NCI-H1417 treated with DMSO at 0.1 percent for 48 hours (cell line): ENCODE measurements at regions not wholly inside any gene's neighbourhood (a gene's known extent, or its start where the extent isn't known, plus 50 kb on each side); places are given as distances from the start of the nearest gene placed in this dataset.

Experiments
- DNase-seq: peaks from one replicate; lab custom pipeline; 2025; lab: John Stamatoyannopoulos, UW

DNA sequence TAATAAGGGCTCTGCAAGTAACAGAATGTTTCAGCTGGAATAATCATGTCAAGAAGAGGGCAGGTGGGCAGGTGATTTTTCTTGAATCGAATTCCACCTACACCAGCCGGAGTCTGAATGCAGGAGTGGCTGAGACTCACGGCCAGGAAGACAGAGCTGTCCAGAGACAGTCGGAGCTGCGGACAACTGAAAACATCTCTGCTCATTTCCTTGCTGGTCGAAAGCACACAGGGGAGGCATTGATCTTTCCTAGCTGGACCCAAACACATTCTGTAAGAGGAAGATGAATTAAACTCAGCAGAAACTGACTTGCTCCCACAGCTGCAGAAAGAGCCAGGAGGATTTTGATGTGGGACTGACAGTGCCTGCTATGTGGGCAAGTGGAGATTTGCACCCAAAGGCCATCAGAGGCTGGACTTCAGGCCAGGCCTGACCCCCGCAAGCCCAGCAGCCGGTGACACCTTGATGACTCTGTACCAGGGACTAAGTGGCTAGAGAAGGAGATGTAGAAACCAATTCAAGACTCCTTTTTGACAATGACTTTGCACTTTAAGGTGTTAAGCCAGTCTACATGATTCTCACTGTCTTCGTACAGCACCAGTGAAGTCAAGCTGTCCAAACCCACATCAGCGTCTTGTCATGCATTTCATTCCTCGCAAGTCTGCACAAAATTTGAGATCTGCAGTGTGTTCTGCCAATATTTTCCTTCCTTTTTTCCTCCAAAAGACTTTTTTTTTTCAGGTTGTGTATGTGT is 169.4 kb downstream of the TEX36 start:
- no peak for DNase-seq

GRCh38 chr10:125510998-125511397 is 172.0 kb downstream of the TEX36 start:
- no peak for DNase-seq

DNA sequence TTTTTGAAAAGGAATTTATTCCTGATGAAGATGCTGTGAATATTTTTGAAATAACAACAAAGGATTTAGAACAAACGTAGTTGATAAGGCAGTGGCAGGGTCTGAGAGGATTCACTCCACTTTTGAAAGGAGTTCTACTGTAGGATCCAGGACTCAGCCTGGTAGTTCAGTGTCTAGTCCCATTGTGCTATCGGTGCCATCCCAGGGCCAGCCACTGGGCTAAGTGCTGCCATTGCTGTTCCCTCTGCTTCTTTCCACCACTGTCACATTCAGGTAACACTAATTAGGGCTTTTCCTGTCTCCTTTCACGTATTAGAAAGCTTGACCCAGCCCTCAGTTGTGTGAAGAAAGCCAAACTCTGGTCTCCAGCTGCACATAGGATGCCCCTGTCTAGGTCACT is 177.3 kb downstream of the TEX36 start:
- no peak for DNase-seq

- DNase-seq: no peak
These were observed 180.7 kb downstream of the TEX36 start for GRCh38 chr10:125502276-125502675.

DNA sequence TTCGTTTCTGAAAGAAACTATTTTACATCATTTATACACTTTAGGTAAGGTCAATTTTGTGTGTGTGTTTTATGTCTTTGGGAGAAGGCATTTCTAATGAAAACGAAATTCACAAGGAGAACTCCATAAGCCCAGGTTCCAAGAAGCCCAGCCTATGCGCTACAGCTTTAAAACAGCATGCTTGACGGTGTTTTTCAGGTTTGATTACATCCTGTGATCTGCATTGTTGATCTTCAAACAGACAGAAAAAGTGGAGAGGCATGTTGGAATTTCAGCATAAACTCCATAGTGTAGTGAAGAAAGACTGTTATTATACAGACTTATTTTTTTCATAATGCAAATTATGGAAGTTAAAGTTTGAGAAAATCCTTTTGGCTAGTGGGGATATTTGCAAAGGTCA is 187.6 kb downstream of the TEX36 start:
- no peak for DNase-seq

DNA sequence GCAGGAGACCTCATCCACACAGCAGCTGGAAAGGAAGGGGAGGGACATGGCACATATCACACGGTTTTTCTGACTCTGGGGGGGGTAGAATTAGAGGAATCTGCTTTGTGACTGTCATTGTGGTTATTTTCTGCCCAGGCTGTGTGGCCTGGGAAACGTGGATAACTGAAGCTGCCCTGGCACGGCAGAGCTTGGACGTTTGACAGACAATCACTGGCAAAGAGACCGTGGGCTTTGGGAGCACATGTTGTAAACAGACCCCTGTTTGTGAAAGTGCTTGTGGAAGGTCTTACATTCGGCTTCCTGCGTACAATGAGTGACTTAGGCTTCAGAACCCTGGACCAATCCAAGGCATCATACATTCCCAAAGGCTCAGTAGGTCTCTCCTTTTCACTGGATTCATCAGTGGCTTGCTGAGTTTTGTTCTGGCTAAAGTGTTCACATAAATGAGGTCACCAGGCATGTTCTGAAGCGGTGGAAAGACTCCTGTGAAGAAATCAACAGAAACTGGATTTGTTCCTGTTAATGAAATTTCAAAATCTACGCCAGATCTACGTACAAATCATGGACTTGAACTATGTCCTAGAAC is 188.2 kb downstream of the TEX36 start:
- no peak for DNase-seq

DNA sequence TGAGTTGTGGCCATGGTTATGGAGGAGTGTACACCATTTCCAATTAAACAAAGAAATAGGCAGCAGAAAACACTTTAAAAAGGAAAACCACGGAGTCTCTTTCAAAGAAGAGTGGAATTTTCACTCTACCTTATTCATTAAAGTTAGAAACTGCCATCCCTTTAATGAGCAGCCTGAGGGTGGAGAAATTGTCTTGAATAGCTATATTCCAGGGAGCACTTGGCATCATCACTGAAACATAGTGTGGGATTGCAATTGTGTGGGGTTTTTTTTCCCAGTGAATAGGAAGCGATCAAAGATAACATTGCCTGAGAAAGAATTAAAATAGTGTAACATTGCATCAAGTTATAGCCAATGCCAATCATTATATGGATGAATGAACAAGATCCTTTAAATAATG is 191.6 kb downstream of the TEX36 start:
- no peak for DNase-seq

GRCh38 chr10:125489731-125490130 is 193.2 kb downstream of the TEX36 start:
- DNase-seq: no peak

DNA sequence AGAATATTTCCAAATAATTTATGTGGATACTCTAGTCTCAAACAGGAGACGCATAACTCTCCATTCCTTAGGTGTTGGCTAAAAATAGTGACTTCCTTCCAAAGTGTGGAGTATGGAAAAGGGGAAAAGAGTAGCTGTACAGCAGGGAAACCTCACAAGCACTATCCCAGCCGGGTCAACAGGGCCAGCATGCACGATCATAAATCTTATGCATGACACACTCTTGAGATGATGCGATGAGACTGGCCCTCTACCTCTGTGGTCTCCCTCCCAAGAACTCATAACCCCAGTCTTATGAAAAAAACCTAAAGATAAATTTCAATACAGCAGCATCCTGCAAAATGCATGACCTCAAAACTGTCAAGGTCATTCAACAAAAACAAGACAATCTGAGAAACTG is 197.3 kb downstream of the TEX36 start:
- no peak for DNase-seq

DNA sequence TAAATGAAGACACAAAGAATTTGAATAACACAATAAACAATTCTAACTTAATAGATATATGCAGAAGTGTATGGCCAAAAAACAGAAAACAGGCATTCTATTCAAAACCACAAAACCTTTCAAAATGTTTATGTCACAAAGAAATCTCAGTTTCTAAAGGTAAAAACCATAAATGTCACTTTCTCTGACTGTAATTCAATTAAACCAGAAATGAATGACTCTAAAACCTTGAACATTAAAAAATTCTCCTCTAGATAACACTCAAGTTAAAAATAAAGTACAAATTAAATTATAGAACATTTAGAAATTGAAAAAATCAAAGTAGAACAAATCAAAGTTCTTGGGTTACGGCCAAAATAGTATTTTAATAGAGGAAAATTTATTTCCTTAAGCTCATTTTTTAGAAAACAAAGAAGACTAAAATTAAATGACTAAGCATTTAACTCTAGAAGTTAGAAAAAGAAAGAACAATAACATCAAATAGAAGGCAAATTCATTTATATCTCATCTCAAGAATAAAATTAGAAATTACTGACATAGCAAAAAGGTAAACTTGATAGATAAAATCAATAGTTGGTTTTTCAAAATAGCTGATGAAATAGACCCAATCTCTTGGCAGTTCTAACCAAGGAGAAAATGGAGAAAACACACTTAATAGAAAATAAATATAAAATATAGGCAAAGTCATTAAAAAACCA is 198.8 kb downstream of the TEX36 start:
- no peak for DNase-seq

DNA sequence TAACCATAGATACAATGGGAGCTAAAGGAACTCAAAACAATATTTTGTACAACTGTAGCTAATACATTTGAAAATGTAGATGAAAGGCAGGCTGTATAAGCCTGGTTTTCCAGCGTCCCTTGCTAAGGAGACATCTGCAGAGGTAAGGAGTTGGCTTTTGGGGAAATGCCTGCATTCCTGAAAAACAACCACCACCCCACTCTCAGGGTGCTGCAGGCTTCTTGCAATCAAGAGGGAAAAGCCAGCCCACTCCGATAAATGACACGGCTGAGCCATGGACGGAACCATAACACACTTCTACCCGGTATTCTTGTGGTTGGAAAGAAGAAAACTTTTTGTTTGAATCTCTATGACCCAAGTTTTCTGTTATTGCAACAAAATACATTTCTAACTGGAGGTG is 200.3 kb downstream of the TEX36 start:
- no peak for DNase-seq

GRCh38 chr10:125482108-125482507 is 200.9 kb downstream of the TEX36 start:
- DNase-seq: no peak

- DNase-seq: no peak
These were observed 203.9 kb downstream of the TEX36 start for GRCh38 chr10:125479059-125479458.

DNA sequence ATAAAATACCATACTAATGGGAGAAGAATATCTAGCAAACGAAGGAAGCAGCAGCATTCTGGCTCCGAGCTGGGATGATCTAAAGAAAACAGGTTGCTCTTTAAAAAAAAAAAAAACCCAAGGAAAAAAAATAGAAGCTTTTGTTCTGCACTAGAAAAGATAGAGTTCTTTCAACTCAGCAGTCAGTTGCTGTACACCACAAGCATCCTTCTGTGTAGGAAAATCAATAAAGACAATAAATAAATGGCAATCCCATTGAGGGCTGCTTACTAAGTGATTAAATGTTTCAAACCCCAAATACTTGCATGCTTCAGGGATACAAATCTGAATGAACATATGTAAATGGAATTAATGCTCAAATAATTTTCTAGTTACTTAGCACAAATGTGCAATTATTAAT is 207.1 kb downstream of the TEX36 start:
- DNase-seq: no peak

GRCh38 chr10:125473143-125473793 is 209.7 kb downstream of the TEX36 start:
- no peak for DNase-seq

DNA sequence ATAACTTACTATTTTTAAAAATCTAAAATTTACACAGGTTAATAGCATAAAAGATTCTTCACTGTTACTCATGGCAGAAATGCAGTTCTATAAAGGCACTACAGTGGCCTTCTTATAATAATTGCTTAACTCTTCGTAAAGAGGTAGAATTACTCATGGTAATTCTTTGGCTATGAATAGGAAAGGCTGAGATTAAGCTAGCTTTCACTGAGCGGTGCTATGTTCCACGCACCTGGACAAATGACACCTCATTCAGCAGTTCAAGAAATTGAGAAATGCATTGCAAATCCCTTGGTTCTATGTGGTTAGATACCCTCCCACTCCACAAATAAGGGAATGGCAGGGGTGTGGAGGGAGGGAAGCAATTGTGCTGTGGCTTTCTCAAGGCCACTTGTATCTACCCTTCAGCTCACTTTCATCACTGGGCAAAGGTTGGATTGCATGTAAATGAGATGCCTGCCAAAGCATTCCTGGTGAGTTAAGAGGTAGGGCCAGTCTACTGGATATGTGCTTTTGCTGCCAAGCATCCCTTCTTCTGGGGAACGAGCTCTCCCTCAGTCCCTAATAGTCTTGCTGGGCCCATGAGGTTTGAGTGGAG is 210.9 kb downstream of the TEX36 start:
- DNase-seq: no peak

DNA sequence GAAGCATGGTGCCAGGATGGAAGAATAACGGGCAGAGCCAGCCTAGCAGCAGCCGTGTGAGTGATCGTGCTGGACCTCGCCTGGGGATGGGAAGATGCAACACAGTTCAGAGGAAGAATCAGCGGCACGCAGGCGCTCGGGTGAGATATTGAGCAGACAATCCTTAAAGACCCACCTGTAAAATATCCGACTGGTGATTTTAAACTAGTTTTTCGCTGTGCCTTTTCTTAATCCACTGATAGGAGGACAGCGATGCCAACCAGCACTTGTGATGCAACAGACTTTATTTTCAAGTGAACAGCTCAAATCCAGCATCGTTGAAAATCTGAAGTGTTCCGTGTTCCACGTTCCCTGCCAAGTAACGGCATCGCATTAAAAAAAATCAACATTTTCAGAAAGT is 214.7 kb downstream of the TEX36 start:
- no peak for DNase-seq

GRCh38 chr10:125466685-125467084 is 216.3 kb downstream of the TEX36 start:
- DNase-seq: no peak

- DNase-seq: no peak
These were observed 220.1 kb downstream of the TEX36 start for GRCh38 chr10:125462845-125463244.

- DNase-seq: no peak
These were observed 222.6 kb downstream of the TEX36 start for GRCh38 chr10:125460326-125460725.

DNA sequence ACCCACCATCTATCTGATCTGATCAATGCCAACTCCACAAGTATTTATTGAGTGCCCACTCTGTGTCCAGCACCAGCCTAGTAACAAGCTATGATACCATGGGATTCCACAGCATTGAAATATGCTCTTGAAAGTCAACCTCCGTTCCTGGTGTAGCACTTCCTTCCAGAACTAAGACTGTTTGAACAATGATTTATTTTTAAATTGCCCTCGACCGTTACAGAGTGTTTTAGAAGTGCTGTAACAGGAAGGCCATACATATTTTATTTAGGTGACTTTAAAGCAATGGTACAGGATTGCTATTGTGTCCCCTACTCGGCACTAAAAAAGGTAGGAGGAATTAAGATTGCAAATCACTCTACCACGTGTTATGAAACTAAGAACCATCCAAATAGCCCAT is 225.6 kb downstream of the TEX36 start:
- no peak for DNase-seq

- DNase-seq: no peak
These were observed 227.1 kb downstream of the TEX36 start for GRCh38 chr10:125455855-125456254.

DNA sequence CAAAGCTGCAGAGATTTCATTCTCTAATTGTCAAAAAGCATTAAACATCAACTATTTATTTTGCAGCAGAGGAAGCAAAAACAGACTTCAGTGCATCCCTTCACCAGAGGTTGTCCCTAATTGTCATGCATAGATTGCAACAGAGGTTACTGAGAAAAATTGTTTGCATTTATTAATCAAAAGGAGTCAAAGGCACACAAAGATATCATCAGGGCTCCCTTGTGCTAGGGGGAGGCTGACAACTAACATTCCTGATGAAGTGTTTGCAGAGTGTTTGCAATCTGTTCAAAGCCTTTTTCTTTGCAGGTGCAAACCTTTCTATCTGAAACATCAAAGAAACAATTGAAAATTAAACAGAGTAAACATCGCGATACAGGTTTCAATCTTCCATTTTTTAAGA is 227.5 kb downstream of the TEX36 start:
- DNase-seq: no peak
